PC-9 (cell line): ENCODE measurements at regions not wholly inside any gene's neighbourhood (a gene's known extent, or its start where the extent isn't known, plus 50 kb on each side); places are given as distances from the start of the nearest gene placed in this dataset.

Experiments
- CTCF ChIP-seq: fragments of 200-600 bp; sonication (generic); conservative IDR thresholded peaks from 2 replicates; pipeline ENCODE4 v1.6.1; 2017; ENCODE audit warnings: mixed run types, antibody characterized with exemption, mild to moderate bottlenecking, moderate library complexity
- EZH2 ChIP-seq: fragments of 200-600 bp; sonication (generic); IDR thresholded peaks from 2 replicates; pipeline ENCODE4 v1.8.0; 2017; ENCODE audit warnings: antibody characterized with exemption, low read depth

GRCh38 chr2:142675398-142675797 is 202.1 kb upstream of the KYNU start:
- TF ChIP-seq CTCF (no peak), EZH2 (no peak)
